ENCODE measurements at regions not wholly inside any gene's neighbourhood (a gene's known extent, or its start where the extent isn't known, plus 50 kb on each side); places are given as distances from the start of the nearest gene placed in this dataset.

GRCh38 chr13:79941752-79942151 is 399.2 kb downstream of the SPRY2 start:
- no peak for TF ChIP-seq CTCF (IDR thresholded peaks at IDR 0.05)
- no peak for TF ChIP-seq POLR2A (IDR thresholded peaks at IDR 0.05; ENCODE audit: low read depth)
- TF ChIP-seq POLR2AphosphoS5 (IDR thresholded peaks at IDR 0.05), result no peak

All from esophagus muscularis mucosa (tissue), 3 donors.